ENCODE measurements at regions not wholly inside any gene's neighbourhood (a gene's known extent, or its start where the extent isn't known, plus 50 kb on each side); places are given as distances from the start of the nearest gene placed in this dataset.
"Not testable (repeated sequence)": the region's sequence is repeated elsewhere in the genome, so short reads cannot be mapped to it uniquely, and the experiment has no call there.

GRCh38 chr2:216932863-216933548, 73.1 kb upstream of the TNP1 start:
- no peak for TF ChIP-seq L3MBTL2 (conservative IDR thresholded peaks at IDR 0.05)
- TF ChIP-seq SP1 (IDR thresholded peaks at IDR 0.05) = no peak
- TF ChIP-seq TARDBP (IDR thresholded peaks at IDR 0.05) = no peak
- TF ChIP-seq CTBP1 (IDR thresholded peaks at IDR 0.05; ENCODE audit: borderline replicate concordance) = no peak
- TF ChIP-seq BHLHE40 (IDR thresholded peaks at IDR 0.05; ENCODE audit: borderline replicate concordance) = no peak
- no peak for TF ChIP-seq LEF1 (IDR thresholded peaks at IDR 0.05; ENCODE audit: borderline replicate concordance)
- TF ChIP-seq FOXM1 (IDR thresholded peaks at IDR 0.05; ENCODE audit: borderline replicate concordance) = no peak
- CTCF ChIA-PET = interaction anchor here (0.6 kb wide), 1 partner anchor 14 kb away, joined by 4 read pairs; no protein-coding TSS in a partner anchor
- no peak for DNase-seq (ENCODE audit: extremely low spot score)
- POLR2A ChIA-PET = no interaction called here

DNA sequence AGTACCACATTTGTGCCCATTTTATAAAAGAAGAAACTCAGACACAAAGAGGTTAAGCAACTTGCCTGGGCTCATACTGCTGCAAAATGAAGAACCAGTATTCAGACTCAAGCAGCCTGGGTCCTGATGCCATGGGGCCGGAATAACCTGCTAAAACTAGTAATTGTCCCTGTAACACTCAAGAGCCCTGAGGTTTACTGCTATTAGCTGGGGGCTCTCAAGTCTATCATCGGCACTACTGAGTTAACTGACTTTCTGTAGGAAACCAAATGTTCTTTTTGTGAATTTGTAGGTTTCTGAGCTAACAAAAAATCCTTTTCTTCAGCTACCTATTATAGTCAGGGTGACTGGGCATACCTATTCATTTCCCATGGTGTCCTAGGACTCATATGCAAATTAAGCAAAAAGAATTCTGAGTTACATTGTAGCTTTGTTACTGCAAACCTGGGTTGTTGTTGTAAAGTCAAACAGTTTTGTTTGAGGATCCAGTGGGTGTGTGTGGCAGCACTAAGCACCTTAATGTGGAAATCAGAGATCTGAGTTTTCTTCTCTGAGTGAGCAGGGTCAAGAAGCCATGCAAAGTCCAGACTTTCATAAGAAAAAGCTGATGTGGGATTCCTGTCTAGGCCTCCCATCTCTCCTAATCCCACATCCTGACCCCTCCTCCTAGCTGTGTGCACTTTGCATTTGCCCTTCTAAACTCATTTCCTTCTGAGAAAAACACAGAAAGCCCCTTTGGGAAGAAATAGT, 72.4 kb upstream of the TNP1 start:
- no peak for DNase-seq (ENCODE audit: extremely low spot score)
- POLR2A ChIA-PET = no interaction called here
- TF ChIP-seq CTBP1 (IDR thresholded peaks at IDR 0.05; ENCODE audit: borderline replicate concordance) (no peak), HDGF (IDR thresholded peaks at IDR 0.05; ENCODE audit: borderline replicate concordance) (no peak), FOXK2 (IDR thresholded peaks at IDR 0.05) (no peak), FOXA1 (IDR thresholded peaks at IDR 0.05) (no peak), FOXM1 (IDR thresholded peaks at IDR 0.05; ENCODE audit: borderline replicate concordance) (no peak), ZNF384 (IDR thresholded peaks at IDR 0.05) (no peak), ELF4 (IDR thresholded peaks at IDR 0.05) (no peak), SP1 (IDR thresholded peaks at IDR 0.05) (no peak), PKNOX1 (IDR thresholded peaks at IDR 0.05) (no peak), SUZ12 (IDR thresholded peaks at IDR 0.05) (no peak), LEF1 (IDR thresholded peaks at IDR 0.05; ENCODE audit: borderline replicate concordance) (no peak), NFRKB (IDR thresholded peaks at IDR 0.05) (no peak), TARDBP (IDR thresholded peaks at IDR 0.05) (no peak), L3MBTL2 (conservative IDR thresholded peaks at IDR 0.05) (no peak), BHLHE40 (IDR thresholded peaks at IDR 0.05; ENCODE audit: borderline replicate concordance) (no peak), ARNT (IDR thresholded peaks at IDR 0.05) (no peak)
- CTCF ChIA-PET = interaction anchor here (0.6 kb wide), 2 partner anchors 15 to 363 kb away, joined by 4 to 13 read pairs; no protein-coding TSS in a partner anchor

- POLR2A ChIA-PET = no interaction called here
- no peak for TF ChIP-seq CTBP1 (IDR thresholded peaks at IDR 0.05; ENCODE audit: borderline replicate concordance)
- CTCF ChIA-PET = no interaction called here
- no peak for DNase-seq (ENCODE audit: extremely low spot score)
Observed at GRCh38 chr2:216930716-216931115, 70.9 kb upstream of the TNP1 start.

DNA sequence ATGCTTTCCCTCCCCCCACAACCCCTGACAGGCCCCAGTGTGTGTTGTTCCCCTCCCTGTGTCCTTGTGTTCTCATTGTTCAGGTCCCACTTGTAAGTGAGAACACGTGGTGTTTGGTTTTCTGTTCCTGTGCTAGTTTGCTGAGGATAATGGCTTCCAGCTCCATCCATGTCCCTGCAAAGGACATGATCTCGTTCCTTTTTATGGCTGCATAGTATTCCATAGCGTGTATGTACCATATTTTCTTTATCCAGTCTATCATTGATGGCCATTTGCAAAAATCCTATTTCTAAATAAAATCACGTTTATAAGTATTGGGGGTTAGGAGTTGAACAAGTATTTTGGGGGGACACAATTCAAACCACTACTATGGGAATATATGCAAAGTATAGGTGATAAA, 69.5 kb upstream of the TNP1 start:
- DNase-seq (ENCODE audit: extremely low spot score); CTCF ChIA-PET; POLR2A ChIA-PET: not testable (repeated sequence)

DNA sequence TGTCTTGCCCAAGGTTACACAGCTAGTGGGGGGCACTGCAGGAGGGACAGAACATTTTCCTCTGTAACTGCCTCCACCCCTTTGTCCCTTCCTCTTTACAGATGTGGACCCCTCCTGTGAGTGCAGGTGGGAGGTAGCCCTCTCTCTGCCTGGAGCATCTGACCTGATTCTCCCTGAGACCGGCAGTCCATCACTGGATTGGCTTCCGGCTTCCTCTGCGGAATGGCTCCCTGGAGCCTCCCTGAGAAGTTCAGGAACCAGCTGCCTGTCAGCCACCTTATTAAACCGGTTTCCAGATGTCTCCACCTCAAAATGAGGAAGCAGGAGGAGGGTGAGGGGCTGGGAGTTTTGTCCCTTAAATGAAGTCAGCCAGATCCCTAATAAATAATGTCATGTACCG, 67.3 kb upstream of the TNP1 start:
- CTCF ChIA-PET = interaction anchor here (0.6 kb wide), 1 partner anchor 117 kb away, joined by 4 read pairs; no protein-coding TSS in a partner anchor
- POLR2A ChIA-PET = no interaction called here
- TF ChIP-seq HDGF (IDR thresholded peaks at IDR 0.05; ENCODE audit: borderline replicate concordance) (no peak), FOXK2 (IDR thresholded peaks at IDR 0.05) (no peak), NFRKB (IDR thresholded peaks at IDR 0.05) (no peak), FOXM1 (IDR thresholded peaks at IDR 0.05; ENCODE audit: borderline replicate concordance) (no peak), ZNF384 (IDR thresholded peaks at IDR 0.05) (no peak), PKNOX1 (IDR thresholded peaks at IDR 0.05) (no peak), CTBP1 (IDR thresholded peaks at IDR 0.05; ENCODE audit: borderline replicate concordance) (no peak), FOXA1 (IDR thresholded peaks at IDR 0.05) (no peak), LEF1 (IDR thresholded peaks at IDR 0.05; ENCODE audit: borderline replicate concordance) (no peak)
- DNase-seq (ENCODE audit: extremely low spot score) = no peak

- no peak for DNase-seq (ENCODE audit: extremely low spot score)
- CTCF ChIA-PET = no interaction called here
- POLR2A ChIA-PET = no interaction called here
- TF ChIP-seq PKNOX1 (IDR thresholded peaks at IDR 0.05) (no peak), FOXK2 (IDR thresholded peaks at IDR 0.05) (no peak), FOXA1 (IDR thresholded peaks at IDR 0.05) (no peak), TARDBP (IDR thresholded peaks at IDR 0.05) (no peak), ARNT (IDR thresholded peaks at IDR 0.05) (no peak), BHLHE40 (IDR thresholded peaks at IDR 0.05; ENCODE audit: borderline replicate concordance) (no peak), LEF1 (IDR thresholded peaks at IDR 0.05; ENCODE audit: borderline replicate concordance) (no peak), FOXM1 (IDR thresholded peaks at IDR 0.05; ENCODE audit: borderline replicate concordance) (no peak), CTBP1 (IDR thresholded peaks at IDR 0.05; ENCODE audit: borderline replicate concordance) (no peak), SP1 (IDR thresholded peaks at IDR 0.05) (no peak), SUZ12 (IDR thresholded peaks at IDR 0.05) (no peak)
Observed at GRCh38 chr2:216925636-216926366, 65.9 kb upstream of the TNP1 start.

All from HEK293T (cell line).